GM12878 (cell line): ENCODE measurements at regions not wholly inside any gene's neighbourhood (a gene's known extent, or its start where the extent isn't known, plus 50 kb on each side); places are given as distances from the start of the nearest gene placed in this dataset.

Source experiments
- ATAC-seq: fragments of 200-7000 bp; cut with Tn5 transposase; 3 replicates; pipeline ENCODE4 v1.9.1; 2020; ENCODE audit warnings: mild to moderate bottlenecking, moderate library complexity
- BruUV-seq: library from RNA; stranded (reverse); fragments of 400-500 nt; replicated peaks from 2 replicates; lab custom pipeline; 2021; lab: Mats Ljungman, UMichigan
- CTCF ChIA-PET: fragments of 300-600 bp; sonication (Branson Sonifier 250); formaldehyde crosslinking; extraction: SDS; loops from one replicate; lab custom pipeline; 2021; ENCODE audit warnings: inconsistent platforms; lab: Yijun Ruan, JAX
- POLR2A ChIA-PET: fragments of 350-600 bp; formaldehyde crosslinking; extraction: SDS; loops from one replicate; lab custom pipeline; 2021; ENCODE audit warnings: inconsistent platforms; lab: Charles Lee
- RAD21 ChIA-PET: fragments of 300-600 bp; sonication (Branson Sonifier 250); formaldehyde crosslinking; loops from one replicate; lab custom pipeline; 2023; ENCODE audit warnings: antibody characterized with exemption; ENCODE audit not compliant: unreplicated experiment; lab: Charles Lee
- SMC1A ChIA-PET: fragments of 300-600 bp; sonication (Branson Sonifier 250); formaldehyde crosslinking; loops from one replicate; lab custom pipeline; 2023; ENCODE audit not compliant: unreplicated experiment, uncharacterized antibody; lab: Charles Lee
- DNase-seq: peaks from one replicate; pipeline ENCODE4 v3.0.0-alpha.2; 2011; ENCODE audit warnings: low read depth, low spot score
- FAIRE-seq: peaks from 3 replicates; lab custom pipeline; 2011; peaks lifted over from hg19 to GRCh38; lab: Jason Lieb, UNC
- H2AFZ ChIP-seq: 2 replicates; pipeline ENCODE4 v1.6.0; 2011; ENCODE audit warnings: low read depth, low read length, control low read depth; ENCODE audit not compliant: control insufficient read depth
- H3K27ac ChIP-seq: 2 replicates; pipeline ENCODE4 v1.5.1; 2011; ENCODE audit warnings: control low read depth; ENCODE audit not compliant: control insufficient read depth, insufficient read depth
- H3K27me3 ChIP-seq, 2 experiments: replicated peaks in 1 of 2; 2 replicates each; pipeline versions ENCODE4 v1.6.0 to v1.6.1; 2011; ENCODE audit warnings: low read length in 1 of 2; ENCODE audit not compliant: control insufficient read depth in 2 of 2, insufficient read depth in 2 of 2
- H3K36me3 ChIP-seq, 2 experiments: 2 replicates each; pipeline ENCODE4 v1.5.1; 2011; ENCODE audit warnings: low read length in 1 of 2; ENCODE audit not compliant: control insufficient read depth in 2 of 2, insufficient read depth in 2 of 2
- H3K4me1 ChIP-seq: 2 replicates; pipeline ENCODE4 v1.6.1; 2011; ENCODE audit warnings: mild to moderate bottlenecking, low read length, moderate library complexity, mixed read lengths; ENCODE audit not compliant: control insufficient read depth, insufficient read depth
- H3K4me2 ChIP-seq: 2 replicates; pipeline ENCODE4 v1.6.0; 2011; ENCODE audit warnings: control low read depth; ENCODE audit not compliant: control insufficient read depth, insufficient read depth
- H3K4me3 ChIP-seq: fragments of 200-600 bp; sonication (generic); 2 replicates; pipeline ENCODE4 v1.5.1; 2016
- H3K79me2 ChIP-seq: 2 replicates; pipeline ENCODE4 v1.6.0; 2011; ENCODE audit warnings: low read length; ENCODE audit not compliant: control insufficient read depth, insufficient read depth
- H3K9ac ChIP-seq: 2 replicates; pipeline ENCODE4 v1.8.0; 2011; ENCODE audit warnings: low read length, control low read depth, mixed read lengths; ENCODE audit not compliant: control insufficient read depth, insufficient read depth
- H3K9me3 ChIP-seq: replicated peaks from 3 replicates; pipeline ENCODE4 v1.5.1; 2011; ENCODE audit warnings: mild to moderate bottlenecking, low read length; ENCODE audit not compliant: control insufficient read depth, insufficient read depth
- H4K20me1 ChIP-seq: 2 replicates; pipeline ENCODE4 v1.6.0; 2011; ENCODE audit not compliant: control insufficient read depth, insufficient read depth
- ATF2 ChIP-seq: IDR thresholded peaks from 2 replicates; pipeline ENCODE4 v1.6.1; 2012; ENCODE audit warnings: low read length, inconsistent platforms
- E2F4 ChIP-seq: IDR thresholded peaks from 2 replicates; pipeline ENCODE4 v1.6.1; 2012; ENCODE audit warnings: low read depth, low read length, improper control_type of control experiment
- MYB ChIP-seq: fragments of 150-350 bp; IDR thresholded peaks from 2 replicates; pipeline ENCODE4 v1.6.1; 2014; ENCODE audit warnings: mild to moderate bottlenecking, low read depth, low read length, borderline replicate concordance
- NKRF ChIP-seq: fragments of 450-650 bp; conservative IDR thresholded peaks from 2 replicates; pipeline ENCODE4 v1.6.1; 2017; ENCODE audit warnings: mild to moderate bottlenecking, moderate library complexity
- NR2C1 ChIP-seq: fragments of 450-650 bp; IDR thresholded peaks from 2 replicates; pipeline ENCODE4 v1.6.1; 2017; ENCODE audit warnings: antibody characterized with exemption, mild to moderate bottlenecking, moderate library complexity
- SP1 ChIP-seq: IDR thresholded peaks from one replicate; pipeline ENCODE4 v1.6.1; 2011; ENCODE audit warnings: low read depth, low read length
- STAT3 ChIP-seq: IDR thresholded peaks from 2 replicates; pipeline ENCODE4 v1.6.1; 2011; ENCODE audit warnings: low read depth, low read length, improper control_type of control experiment
- USF2 ChIP-seq: IDR thresholded peaks from 2 replicates; pipeline ENCODE4 v1.6.1; 2011; ENCODE audit warnings: low read depth, low read length, improper control_type of control experiment, borderline replicate concordance
- YY1 ChIP-seq: IDR thresholded peaks from 2 replicates; pipeline ENCODE4 v1.6.1; 2011; ENCODE audit warnings: low read depth, mild to moderate bottlenecking, low read length
- ZNF207 ChIP-seq: fragments of 450-650 bp; IDR thresholded peaks from 2 replicates; pipeline ENCODE4 v1.6.1; 2014; ENCODE audit warnings: antibody characterized with exemption, mild to moderate bottlenecking, borderline replicate concordance
- WGBS: methylation state at CpG from one replicate; pipeline ENCODE4 v1.1.6; 2016; ENCODE audit warnings: low lambda C conversion rate; ENCODE audit not compliant: insufficient replicate concordance, insufficient coverage; ENCODE audit errors: missing lambda C conversion rate; 5-methylcytosine and 5-hydroxymethylcytosine counted together
- in situ Hi-C: fragments of 300-500 bp; cut with MboI; formaldehyde crosslinking; loops from 9 replicates; pipeline ENCODE4 v1.14.3; 2018; ENCODE audit warnings: mixed read lengths
- intact Hi-C: fragments of 100-400 bp; cut with micrococcal nuclease; formaldehyde crosslinking; loops from one replicate; pipeline ENCODE4 v1.14.2; 2022; ENCODE audit not compliant: unreplicated experiment
- TF ChIP-seq, protein P1 (sequence below): fragments of 450-650 bp; IDR thresholded peaks from 2 replicates; pipeline ENCODE4 v1.6.1; 2017; ENCODE audit warnings: mild to moderate bottlenecking, moderate library complexity

GRCh38 chr16:65176603-65177002 lies 54.7 kb upstream of the CDH11 start (continued):
- TF ChIP-seq NKRF: no peak

DNA sequence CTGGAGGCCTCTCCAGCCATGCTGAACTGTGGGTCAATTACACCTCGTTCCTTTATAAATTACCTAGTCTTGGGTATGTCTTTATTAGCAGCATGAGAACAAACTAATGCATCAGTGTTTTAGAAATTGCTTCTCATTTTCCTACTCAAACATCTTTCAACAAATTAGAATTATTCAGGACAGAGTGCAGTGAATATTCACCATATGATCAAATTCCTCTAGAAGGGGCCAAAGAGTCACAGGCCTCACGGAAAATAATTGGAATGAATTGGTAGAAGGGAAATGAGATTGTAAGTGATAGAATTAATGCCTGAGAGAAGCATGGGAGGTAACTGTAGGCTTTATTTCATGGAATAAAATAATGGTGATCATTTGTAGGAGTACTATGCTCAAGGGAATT lies 50.5 kb upstream of the CDH11 start:
- Histone ChIP-seq H4K20me1 (no peaks in the 10 kb centered on the region), H3K27ac (no peak overlapping the region), H3K4me1 (no peaks in the 10 kb centered on the region), H3K79me2 (no peaks in the 10 kb centered on the region), H3K4me2 (no peak overlapping the region), H3K36me3 (no peaks in the 10 kb centered on the region), H3K9me3 (no peaks in the 10 kb centered on the region), H3K27me3 (no peaks in the 10 kb centered on the region), H2AFZ (no peak overlapping the region), H3K4me3 (no peak overlapping the region), H3K9ac (no peak overlapping the region)
- 18% methylated on average over 2 of the region's 2 CpGs for WGBS
- BruUV-seq: no TSS peak
- ChIA-PET RAD21 (no interaction called here), SMC1A (no interaction called here), CTCF (interaction anchor here (0.7 kb wide), 1 partner anchor 12 kb away, joined by 3 read pairs; no protein-coding TSS in a partner anchor), POLR2A (no interaction called here)
- ATAC-seq (no peak), DNase-seq (no peak), FAIRE-seq (no peak)
- in situ Hi-C loops (no loop called here), intact Hi-C loops (no loop called here)
- no peak for TF ChIP-seq NKRF
- no peak for TF ChIP-seq MYB
- TF ChIP-seq ZNF207: no peak
- TF ChIP-seq USF2: no peak
- TF ChIP-seq, protein P1, sequence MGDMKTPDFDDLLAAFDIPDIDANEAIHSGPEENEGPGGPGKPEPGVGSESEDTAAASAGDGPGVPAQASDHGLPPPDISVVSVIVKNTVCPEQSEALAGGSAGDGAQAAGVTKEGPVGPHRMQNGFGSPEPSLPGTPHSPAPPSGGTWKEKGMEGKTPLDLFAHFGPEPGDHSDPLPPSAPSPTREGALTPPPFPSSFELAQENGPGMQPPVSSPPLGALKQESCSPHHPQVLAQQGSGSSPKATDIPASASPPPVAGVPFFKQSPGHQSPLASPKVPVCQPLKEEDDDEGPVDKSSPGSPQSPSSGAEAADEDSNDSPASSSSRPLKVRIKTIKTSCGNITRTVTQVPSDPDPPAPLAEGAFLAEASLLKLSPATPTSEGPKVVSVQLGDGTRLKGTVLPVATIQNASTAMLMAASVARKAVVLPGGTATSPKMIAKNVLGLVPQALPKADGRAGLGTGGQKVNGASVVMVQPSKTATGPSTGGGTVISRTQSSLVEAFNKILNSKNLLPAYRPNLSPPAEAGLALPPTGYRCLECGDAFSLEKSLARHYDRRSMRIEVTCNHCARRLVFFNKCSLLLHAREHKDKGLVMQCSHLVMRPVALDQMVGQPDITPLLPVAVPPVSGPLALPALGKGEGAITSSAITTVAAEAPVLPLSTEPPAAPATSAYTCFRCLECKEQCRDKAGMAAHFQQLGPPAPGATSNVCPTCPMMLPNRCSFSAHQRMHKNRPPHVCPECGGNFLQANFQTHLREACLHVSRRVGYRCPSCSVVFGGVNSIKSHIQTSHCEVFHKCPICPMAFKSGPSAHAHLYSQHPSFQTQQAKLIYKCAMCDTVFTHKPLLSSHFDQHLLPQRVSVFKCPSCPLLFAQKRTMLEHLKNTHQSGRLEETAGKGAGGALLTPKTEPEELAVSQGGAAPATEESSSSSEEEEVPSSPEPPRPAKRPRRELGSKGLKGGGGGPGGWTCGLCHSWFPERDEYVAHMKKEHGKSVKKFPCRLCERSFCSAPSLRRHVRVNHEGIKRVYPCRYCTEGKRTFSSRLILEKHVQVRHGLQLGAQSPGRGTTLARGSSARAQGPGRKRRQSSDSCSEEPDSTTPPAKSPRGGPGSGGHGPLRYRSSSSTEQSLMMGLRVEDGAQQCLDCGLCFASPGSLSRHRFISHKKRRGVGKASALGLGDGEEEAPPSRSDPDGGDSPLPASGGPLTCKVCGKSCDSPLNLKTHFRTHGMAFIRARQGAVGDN: no peak
- TF ChIP-seq NR2C1: no peak
- no peak for TF ChIP-seq STAT3
- no peak for TF ChIP-seq ATF2
- TF ChIP-seq YY1: no peak
- no peak for TF ChIP-seq E2F4
- TF ChIP-seq SP1: no peak
